B cell (primary cell): ENCODE measurements at regions not wholly inside any gene's neighbourhood (a gene's known extent, or its start where the extent isn't known, plus 50 kb on each side); places are given as distances from the start of the nearest gene placed in this dataset.

Experiments
- ATAC-seq: fragments of 200-7000 bp; cut with Tn5 transposase; one replicate; pipeline ENCODE4 v1.10.0; 2021; ENCODE audit warnings: low read depth, mild to moderate bottlenecking, moderate number of reproducible peaks, moderate library complexity
- CTCF ChIA-PET: fragments of 350-600 bp; sonication (Branson Sonifier 250); formaldehyde crosslinking; loops from one replicate; lab custom pipeline; 2021; ENCODE audit warnings: antibody characterized with exemption, inconsistent platforms; lab: Charles Lee
- POLR2A ChIA-PET: fragments of 350-600 bp; sonication (Branson Sonifier 250); formaldehyde crosslinking; loops from one replicate; lab custom pipeline; 2021; ENCODE audit warnings: antibody characterized with exemption; lab: Charles Lee
- DNase-seq: peaks from one replicate; pipeline ENCODE4 v3.0.0; 2013
- H2AFZ ChIP-seq: 2 replicates; pipeline ENCODE4 v1.6.1; 2012; ENCODE audit warnings: mild to moderate bottlenecking, low read depth, low read length; ENCODE audit not compliant: insufficient read depth, poor library complexity, severe bottlenecking
- H3K27ac ChIP-seq, 2 donors: 1 replicate in 1 of 2; 2 replicates in 1 of 2; pipeline ENCODE4 v1.5.1; 2012 to 2013; ENCODE audit warnings: low read length in 2 of 2, mild to moderate bottlenecking in 2 of 2, moderate library complexity in 1 of 2
- H3K27me3 ChIP-seq, 4 experiments: fragments of 200-600 bp in 1 of 4; sonication (generic) in 1 of 4; replicated peaks in 1 of 4; 1 replicate in 2 of 4; 2 replicates in 2 of 4; pipeline versions ENCODE4 v1.6.1 to v1.7.0; 2013 to 2016; ENCODE audit warnings: low read length in 3 of 4, mild to moderate bottlenecking in 2 of 4, mixed read lengths in 1 of 4, moderate library complexity in 1 of 4; ENCODE audit not compliant: insufficient read depth in 4 of 4, control insufficient read depth in 3 of 4; ENCODE audit errors: control extremely low read depth in 1 of 4
- H3K36me3 ChIP-seq, 2 experiments: replicated peaks in 1 of 2; 1 replicate in 1 of 2; 2 replicates in 1 of 2; pipeline versions ENCODE4 v1.6.1 to v1.7.1; 2013; ENCODE audit warnings: low read length in 1 of 2; ENCODE audit not compliant: insufficient read depth in 2 of 2, control insufficient read depth in 1 of 2; ENCODE audit errors: control extremely low read depth in 1 of 2, extremely low read depth in 1 of 2
- H3K4me1 ChIP-seq, 2 donors: fragments of 200-600 bp in 1 of 2; sonication (generic) in 1 of 2; 1 replicate in 1 of 2; 2 replicates in 1 of 2; pipeline versions ENCODE4 v1.5.1 to v1.6.1; 2013 to 2017; ENCODE audit warnings: low read length in 2 of 2; ENCODE audit not compliant: control insufficient read depth in 2 of 2, insufficient read depth in 2 of 2
- H3K4me2 ChIP-seq: replicated peaks from 2 replicates; pipeline ENCODE3; 2012; ENCODE audit warnings: mild to moderate bottlenecking, low read depth, low read length; ENCODE audit not compliant: poor library complexity, severe bottlenecking
- H3K4me3 ChIP-seq, 5 experiments: fragments of 200-600 bp in 1 of 5; sonication (generic) in 1 of 5; 1 replicate in 3 of 5; 2 replicates in 2 of 5; pipeline versions ENCODE4 v1.5.1 to v1.7.0; 2011 to 2016; ENCODE audit warnings: low read length in 4 of 5, mild to moderate bottlenecking in 4 of 5, low read depth in 2 of 5, control low read depth in 1 of 5, moderate library complexity in 1 of 5; ENCODE audit not compliant: insufficient read depth in 1 of 5; ENCODE audit errors: control extremely low read depth in 1 of 5, extremely low read depth in 1 of 5
- H3K79me2 ChIP-seq: fragments of 200-600 bp; sonication (generic); one replicate; pipeline ENCODE4 v1.6.0; 2016; ENCODE audit warnings: low read length; ENCODE audit not compliant: control insufficient read depth, insufficient read depth
- H3K9ac ChIP-seq: fragments of 200-600 bp; sonication (generic); 2 replicates; pipeline ENCODE4 v1.6.1; 2017; ENCODE audit warnings: mild to moderate bottlenecking, low read length, moderate library complexity
- H3K9me3 ChIP-seq, 3 donors: one replicate each; pipeline versions ENCODE4 v1.6.1 to v1.7.1; 2013; ENCODE audit warnings: low read length in 2 of 3; ENCODE audit not compliant: control insufficient read depth in 2 of 3, insufficient read depth in 1 of 3; ENCODE audit errors: control extremely low read depth in 1 of 3
- H4K20me1 ChIP-seq: 2 replicates; pipeline ENCODE4 v1.6.0; 2012; ENCODE audit warnings: mild to moderate bottlenecking, low read length; ENCODE audit not compliant: insufficient read depth, control insufficient read depth, poor library complexity, severe bottlenecking
- H3K27ac Mint-ChIP-seq: one replicate; pipeline ENCODE4 v1.8.0; 2021; ENCODE audit warnings: mixed read lengths
- H3K27me3 Mint-ChIP-seq: one replicate; pipeline ENCODE4 v1.8.0; 2021; ENCODE audit warnings: mixed read lengths
- H3K4me1 Mint-ChIP-seq: one replicate; pipeline ENCODE4 v1.8.0; 2021; ENCODE audit warnings: mixed read lengths
- H3K4me3 Mint-ChIP-seq: one replicate; pipeline ENCODE4 v1.8.0; 2021; ENCODE audit warnings: mixed read lengths
- H3K9me3 Mint-ChIP-seq: one replicate; pipeline ENCODE4 v1.8.0; 2022; ENCODE audit warnings: mixed read lengths; ENCODE audit not compliant: insufficient read depth
- CTCF ChIP-seq: fragments of 200-600 bp; IDR thresholded peaks from one replicate; pipeline ENCODE4 v1.8.0; 2022; ENCODE audit warnings: antibody characterized with exemption, mild to moderate bottlenecking
- EZH2 ChIP-seq: IDR thresholded peaks from 2 replicates; pipeline ENCODE4 v1.6.1; 2012; ENCODE audit warnings: borderline replicate concordance, low read depth, mild to moderate bottlenecking, moderate library complexity, low read length; ENCODE audit not compliant: insufficient read depth, poor library complexity, severe bottlenecking
- WGBS: methylation state at CpG from one replicate; pipeline ENCODE4 v1.1.5; 2013; ENCODE audit warnings: missing lambda C conversion rate; ENCODE audit not compliant: insufficient coverage; 5-methylcytosine and 5-hydroxymethylcytosine counted together
- intact Hi-C: fragments of 100-400 bp; cut with micrococcal nuclease; formaldehyde crosslinking; loops from one replicate; pipeline ENCODE4 v1.10.0; 2022

GRCh38 chr18:23337599-23338444 lies 115.3 kb upstream of the RIOK3 start:
- H3K9me3 Mint-ChIP-seq: no peaks in the 10 kb centered on the region
- Histone ChIP-seq H4K20me1 (no peaks in the 10 kb centered on the region), H3K4me2 (no peak overlapping the region), H3K4me3 (no peak overlapping the region), H3K27ac (no peak overlapping the region), H2AFZ (no peak overlapping the region), H3K4me1 (no peaks in the 10 kb centered on the region), H3K9me3 (no peaks in the 10 kb centered on the region), H3K79me2 (no peaks in the 10 kb centered on the region), H3K27me3 (no peaks in the 10 kb centered on the region), H3K9ac (no peak overlapping the region), H3K36me3 (peaks cover 2 to 9% of the 10 kb centered on the region in 2 experiments)
- DNase-seq: no peak
- no peaks in the 10 kb centered on the region for H3K4me1 Mint-ChIP-seq
- H3K27ac Mint-ChIP-seq: no peak overlapping the region
- ChIA-PET CTCF (no interaction called here), POLR2A (no interaction called here)
- intact Hi-C loops: no loop called here
- no CpG with 5 or more reads among the region's 3 CpGs for WGBS
- H3K4me3 Mint-ChIP-seq: no peak overlapping the region
- ATAC-seq: no peak
- no peaks in the 10 kb centered on the region for H3K27me3 Mint-ChIP-seq
- TF ChIP-seq EZH2: no peak
- TF ChIP-seq CTCF: no peak

DNA sequence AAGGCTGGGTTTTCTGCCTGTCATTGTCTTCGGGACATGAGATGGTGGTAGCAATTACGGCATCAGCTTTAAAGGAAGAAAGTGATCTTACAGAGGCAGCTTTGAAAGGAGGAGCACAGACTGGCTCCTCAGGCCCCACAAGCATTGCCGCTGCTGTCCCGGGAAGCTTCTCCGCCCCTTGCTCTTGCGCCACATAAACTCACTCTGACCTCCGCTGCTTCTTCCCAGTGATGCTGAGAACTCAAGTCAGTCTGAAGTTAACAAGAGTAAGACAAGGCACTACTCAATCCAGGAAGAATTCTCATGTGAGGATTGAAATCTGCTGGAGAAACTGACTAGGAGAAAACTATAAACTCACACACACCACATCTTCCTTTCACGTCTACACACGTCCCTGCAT lies 112.4 kb upstream of the RIOK3 start:
- Histone ChIP-seq H2AFZ (no peak overlapping the region), H3K9ac (no peak overlapping the region), H3K27ac (no peak overlapping the region), H4K20me1 (no peaks in the 10 kb centered on the region), H3K27me3 (no peaks in the 10 kb centered on the region), H3K4me2 (no peak overlapping the region), H3K4me3 (no peak overlapping the region), H3K79me2 (no peaks in the 10 kb centered on the region), H3K36me3 (peaks cover 2 to 13% of the 10 kb centered on the region in 2 experiments), H3K9me3 (no peaks in the 10 kb centered on the region), H3K4me1 (no peaks in the 10 kb centered on the region)
- ATAC-seq: no peak
- no peak for TF ChIP-seq EZH2
- TF ChIP-seq CTCF: no peak
- Mint-ChIP-seq H3K9me3 (no peaks in the 10 kb centered on the region), H3K4me3 (no peak overlapping the region), H3K4me1 (no peaks in the 10 kb centered on the region), H3K27me3 (no peaks in the 10 kb centered on the region), H3K27ac (no peak overlapping the region)
- DNase-seq: no peak
- intact Hi-C loops: no loop called here
- CTCF ChIA-PET: no interaction called here
- POLR2A ChIA-PET: interaction anchor here (0.6 kb wide), 1 partner anchor 9 kb away, joined by 3 read pairs; no protein-coding TSS in a partner anchor
- 99% methylated on average over 7 of the region's 9 CpGs for WGBS
